COLO829 (cell line): ENCODE measurements at regions not wholly inside any gene's neighbourhood (a gene's known extent, or its start where the extent isn't known, plus 50 kb on each side); places are given as distances from the start of the nearest gene placed in this dataset.
"Not testable (repeated sequence)": the region's sequence is repeated elsewhere in the genome, so short reads cannot be mapped to it uniquely, and the experiment has no call there.

Experiments used
- DNase-seq: peaks from one replicate; pipeline ENCODE4 v3.0.0; 2012; ENCODE audit warnings: low spot score

DNA sequence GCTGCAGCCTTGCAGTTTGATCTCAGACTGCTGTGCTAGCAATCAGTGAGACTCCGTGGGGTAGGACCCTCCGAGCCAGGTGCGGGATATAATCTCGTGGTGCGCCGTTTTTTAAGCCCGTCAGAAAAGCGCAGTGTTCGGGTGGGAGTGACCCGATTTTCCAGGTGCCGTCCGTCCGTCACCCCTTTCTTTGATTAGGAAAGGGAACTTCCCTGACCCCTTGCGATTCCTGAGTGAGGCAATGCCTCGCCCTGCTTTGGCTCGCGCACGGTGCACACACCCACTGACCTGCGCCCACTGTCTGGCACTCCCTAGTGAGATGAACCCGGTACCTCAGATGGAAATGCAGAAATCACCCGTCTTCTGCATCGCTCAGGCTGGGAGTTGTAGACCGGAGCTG is 203.2 kb downstream of the SNCAIP start:
- not testable (repeated sequence) for DNase-seq

- peak; percentile 75 for DNase-seq
These were observed 203.8 kb downstream of the SNCAIP start for GRCh38 chr5:122515709-122516431.

DNA sequence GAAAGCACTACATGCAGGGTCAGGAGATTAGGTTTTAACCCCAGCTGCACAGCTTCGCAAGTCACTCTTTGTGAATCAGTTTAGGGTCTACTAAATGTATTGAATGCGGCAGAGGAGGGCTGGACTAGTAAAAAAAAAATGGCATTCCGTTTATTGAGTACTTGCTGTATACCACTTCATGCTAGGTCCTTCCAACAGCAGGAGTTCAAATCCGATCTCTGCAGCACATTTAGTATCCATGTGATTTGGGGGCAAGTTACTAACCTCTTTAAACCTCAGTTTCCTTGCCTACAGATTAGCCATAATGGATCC is 204.4 kb downstream of the SNCAIP start:
- no peak for DNase-seq

DNA sequence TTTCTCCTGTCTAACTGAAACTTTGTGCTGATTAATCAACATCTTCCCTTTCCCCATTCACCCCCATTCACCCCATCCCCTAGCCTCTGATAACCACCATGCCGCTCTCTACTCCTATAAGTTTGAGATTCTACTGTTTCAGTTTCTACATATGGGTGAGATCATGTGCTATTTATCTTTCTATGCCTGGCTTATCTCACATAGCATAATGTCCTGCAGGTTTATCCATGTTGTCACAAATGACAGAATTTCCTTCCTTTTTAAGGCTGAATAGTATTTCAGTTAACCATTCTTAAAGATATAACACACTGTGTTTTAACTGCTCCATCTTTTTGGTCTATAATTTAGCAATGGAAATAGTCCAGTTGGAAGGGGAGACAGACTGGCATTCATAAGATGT is 205.1 kb downstream of the SNCAIP start:
- DNase-seq, result no peak

- DNase-seq, result peak; percentile 56
These were observed 211.7 kb downstream of the SNCAIP start for GRCh38 chr5:122523776-122524175.

DNA sequence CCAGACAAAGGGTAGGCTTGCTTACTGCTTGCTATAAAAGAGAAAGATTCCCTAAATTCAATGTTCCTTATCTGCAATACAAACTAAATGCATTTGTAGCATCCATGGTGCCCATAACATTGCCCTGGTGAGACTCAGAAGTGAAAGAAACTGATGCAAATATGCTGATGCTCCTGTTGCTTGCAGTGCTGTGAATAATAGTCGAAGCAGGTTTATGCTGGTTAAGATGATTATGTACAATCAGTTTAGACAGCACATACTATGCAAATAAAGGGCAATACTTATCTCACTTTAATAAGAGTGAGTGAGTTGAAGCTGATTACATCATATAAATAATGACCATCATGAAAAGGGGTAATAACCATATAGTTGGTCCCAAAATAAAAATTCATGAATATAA is 215.5 kb downstream of the SNCAIP start:
- no peak for DNase-seq

DNA sequence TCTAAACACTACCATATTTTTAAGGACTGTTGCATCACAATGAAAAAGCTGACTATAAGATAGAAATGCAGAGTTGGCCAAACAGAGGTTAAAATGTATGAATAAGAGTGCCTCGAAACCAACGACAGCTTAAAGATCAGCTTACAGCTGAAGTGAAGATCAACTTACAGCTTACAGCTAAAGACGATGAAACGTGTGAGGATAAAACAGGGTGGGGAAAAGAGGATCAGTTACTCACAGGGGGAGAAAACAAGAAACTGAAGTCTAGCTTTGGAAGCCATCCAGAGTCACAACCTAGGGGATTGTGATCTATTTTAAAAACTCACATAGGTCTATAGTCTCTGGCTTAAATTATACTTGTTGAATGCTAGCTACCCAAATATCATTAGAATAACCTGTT is 220.0 kb downstream of the SNCAIP start:
- DNase-seq, result no peak

GRCh38 chr5:122533825-122534224 is 221.8 kb downstream of the SNCAIP start:
- no peak for DNase-seq

GRCh38 chr5:122534829-122535228 is 222.8 kb downstream of the SNCAIP start:
- no peak for DNase-seq

GRCh38 chr5:122541388-122541787 is 229.4 kb downstream of the SNCAIP start:
- DNase-seq, result no peak

GRCh38 chr5:122545986-122546385 is 228.9 kb upstream of the SNX2 start:
- DNase-seq, result no peak

GRCh38 chr5:122547219-122547618 is 227.7 kb upstream of the SNX2 start:
- no peak for DNase-seq

DNA sequence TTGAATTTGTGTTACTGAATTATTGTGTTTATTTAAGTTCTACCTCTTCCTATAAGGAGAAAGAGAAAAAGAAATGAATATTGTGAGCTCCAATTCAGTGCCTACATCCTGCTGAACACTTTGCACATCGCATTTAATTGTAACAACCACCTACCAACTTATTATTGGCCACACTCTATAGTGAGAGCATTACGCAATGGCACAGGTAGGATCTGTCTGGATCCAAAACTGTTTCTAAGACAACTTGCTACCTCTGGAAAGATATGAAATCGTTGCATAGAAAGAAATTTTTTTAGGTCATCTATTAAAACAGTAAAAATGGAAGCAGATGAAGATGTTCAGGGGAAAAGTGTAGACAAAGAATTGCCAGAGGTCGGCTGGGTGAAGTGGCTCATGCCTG is 227.2 kb upstream of the SNX2 start:
- no peak for DNase-seq

GRCh38 chr5:122559676-122560075 is 215.2 kb upstream of the SNX2 start:
- no peak for DNase-seq

- DNase-seq, result no peak
These were observed 213.7 kb upstream of the SNX2 start for GRCh38 chr5:122561209-122561608.

- no peak for DNase-seq
These were observed 209.5 kb upstream of the SNX2 start for GRCh38 chr5:122565331-122565730.

DNA sequence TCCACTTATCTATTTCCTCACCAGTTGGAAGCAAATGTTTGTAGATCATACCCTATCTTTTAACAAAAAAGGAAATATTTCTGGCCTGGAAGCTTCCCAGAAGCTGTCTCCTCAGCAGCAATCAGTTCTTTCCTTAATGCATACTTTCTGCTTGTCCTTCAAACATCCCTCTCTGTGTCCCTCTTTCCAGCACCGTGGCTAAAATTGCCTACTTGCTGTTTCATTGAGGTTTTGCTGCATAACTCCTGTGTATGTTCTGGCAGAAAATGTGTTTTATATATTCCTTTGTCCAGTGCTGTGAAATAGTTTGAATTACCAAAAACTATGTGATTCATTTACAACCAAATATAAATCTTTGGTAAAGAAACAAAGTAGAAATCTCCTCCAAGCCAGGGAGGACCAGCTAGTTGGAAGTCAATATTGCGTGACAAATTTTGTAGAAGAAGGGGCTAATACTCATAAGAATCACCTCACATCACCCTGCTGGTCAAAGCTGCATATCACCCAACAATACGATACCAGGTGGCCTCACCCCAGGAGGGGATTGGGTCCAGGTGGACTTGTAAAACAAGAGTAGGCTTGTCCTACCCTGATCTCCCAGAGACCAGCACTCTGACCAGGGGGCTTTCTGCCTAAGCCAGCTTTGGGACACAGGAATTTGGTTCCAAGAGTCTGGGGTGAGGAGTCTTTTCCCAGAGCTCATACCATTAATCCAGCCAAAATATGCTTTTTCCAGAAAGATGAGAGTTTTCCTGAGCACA is 198.4 kb upstream of the SNX2 start:
- DNase-seq, result no peak

- no peak for DNase-seq
These were observed 193.3 kb upstream of the SNX2 start for GRCh38 chr5:122581629-122582028.

DNA sequence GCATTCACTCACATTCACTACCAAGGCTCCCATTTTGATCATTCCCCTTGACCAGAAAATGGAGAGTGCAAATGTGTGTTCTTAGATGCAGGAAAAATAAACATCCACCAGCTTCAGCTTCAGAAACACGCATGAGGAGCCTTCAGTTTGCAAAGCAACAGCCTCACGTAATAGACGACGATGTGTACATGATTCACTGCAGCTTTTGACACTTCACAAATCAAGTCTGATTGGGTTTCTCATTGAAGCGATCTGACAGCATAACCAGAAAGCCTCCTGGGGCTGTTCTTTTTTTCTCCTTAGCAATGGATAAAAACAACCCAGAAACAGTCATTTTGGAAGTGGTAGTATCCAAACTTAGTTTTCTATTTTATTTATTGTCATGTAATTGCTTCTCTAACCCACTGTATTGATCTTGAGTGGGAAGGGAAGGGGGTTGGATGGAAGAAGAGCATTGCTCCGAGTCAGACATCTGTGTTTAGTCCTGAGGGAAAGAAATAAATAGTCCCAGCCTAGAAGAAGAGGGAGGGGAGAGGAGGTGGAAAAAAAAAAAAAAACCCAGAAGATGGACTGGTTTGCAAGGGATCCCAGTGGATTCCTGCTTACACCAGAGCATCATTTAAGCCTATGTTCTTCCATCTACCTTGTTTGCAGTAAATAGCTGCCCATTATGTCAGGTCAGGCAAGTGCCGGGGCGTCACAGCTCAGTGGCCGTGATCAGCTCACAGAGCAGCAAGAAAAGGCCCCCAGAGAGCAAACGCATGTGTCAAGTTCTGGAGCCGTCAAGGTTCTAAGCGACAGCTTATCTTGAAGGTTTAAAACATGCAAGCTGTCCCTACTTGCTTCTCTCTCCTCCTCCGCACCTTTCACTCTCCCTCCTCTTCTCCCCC is 190.2 kb upstream of the SNX2 start:
- DNase-seq, result no peak

DNA sequence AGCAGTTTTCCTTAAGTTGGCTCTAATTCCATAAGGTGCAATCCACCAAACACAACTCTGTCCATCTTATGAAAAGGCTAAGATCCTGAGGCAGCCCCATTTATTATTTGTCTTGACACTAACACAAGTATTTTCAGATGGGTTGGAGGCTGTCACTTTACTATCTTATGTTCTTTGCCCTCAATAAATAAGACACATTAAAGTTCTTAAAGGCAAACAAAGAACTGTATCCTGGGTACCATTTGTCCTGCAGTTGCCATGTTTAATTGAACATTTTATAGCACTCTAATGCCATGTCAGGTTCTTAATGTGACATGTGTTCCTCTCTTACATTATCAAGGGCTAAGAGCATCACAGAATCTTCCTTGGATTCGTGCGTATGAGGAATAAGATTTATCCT is 189.5 kb upstream of the SNX2 start:
- DNase-seq, result no peak

DNA sequence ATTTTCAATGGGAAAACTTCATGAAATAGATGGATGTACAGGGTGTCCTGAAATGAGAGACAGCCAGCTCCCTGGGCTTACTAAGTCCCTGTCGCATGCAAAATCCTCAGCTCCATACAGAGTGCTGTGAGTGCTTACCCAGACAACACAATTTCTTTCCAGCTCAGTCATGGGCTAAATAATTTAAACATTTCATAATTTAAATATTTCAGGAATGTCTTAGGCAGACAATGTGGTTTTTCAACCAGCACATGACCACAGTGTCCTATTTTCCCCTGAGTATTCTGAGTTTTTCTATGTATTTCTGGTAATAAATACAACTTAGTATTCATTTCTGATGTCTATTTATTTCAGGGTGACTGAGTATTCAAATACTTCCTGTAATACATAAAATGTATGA is 188.5 kb upstream of the SNX2 start:
- peak; percentile 3 for DNase-seq

GRCh38 chr5:122591828-122592227 is 183.1 kb upstream of the SNX2 start:
- no peak for DNase-seq

- DNase-seq, result no peak
These were observed 175.9 kb upstream of the SNX2 start for GRCh38 chr5:122599000-122599399.
